Superior temporal gyrus (tissue), 1 donor: ENCODE measurements at regions not wholly inside any gene's neighbourhood (a gene's known extent, or its start where the extent isn't known, plus 50 kb on each side); places are given as distances from the start of the nearest gene placed in this dataset.
"Not testable (repeated sequence)": the region's sequence is repeated elsewhere in the genome, so short reads cannot be mapped to it uniquely, and the experiment has no call there.

Experiments used
- DNase-seq: peaks from one replicate; pipeline ENCODE4 v3.0.0-alpha.2; 2016; ENCODE audit errors: extremely low spot score

DNA sequence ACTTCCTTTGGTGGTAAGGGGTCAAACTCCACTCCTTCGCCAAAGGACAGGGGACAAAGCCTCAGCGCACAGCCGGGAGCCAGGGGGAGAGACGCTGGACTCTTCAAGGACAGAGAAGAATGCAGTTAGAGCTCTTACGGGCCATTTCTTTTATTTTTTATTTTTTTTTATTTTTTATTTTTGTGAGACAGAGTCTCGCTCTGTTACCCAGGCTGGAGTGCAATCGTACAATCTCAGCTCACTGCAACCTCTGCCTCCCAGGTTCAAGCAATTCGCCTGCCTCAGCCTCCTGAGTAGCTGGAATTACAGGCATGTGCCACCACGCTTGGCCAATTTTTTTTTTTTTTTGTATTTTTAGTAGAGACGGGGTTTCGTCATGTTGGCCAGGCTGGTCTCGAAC, 93.2 kb upstream of the RPH3AL start, which contains the start of gene RFLNB:
RFLNB (minus strand) TSS at position 101 of the 400 bp plus-strand sequence.
- not testable (repeated sequence) for DNase-seq

DNA sequence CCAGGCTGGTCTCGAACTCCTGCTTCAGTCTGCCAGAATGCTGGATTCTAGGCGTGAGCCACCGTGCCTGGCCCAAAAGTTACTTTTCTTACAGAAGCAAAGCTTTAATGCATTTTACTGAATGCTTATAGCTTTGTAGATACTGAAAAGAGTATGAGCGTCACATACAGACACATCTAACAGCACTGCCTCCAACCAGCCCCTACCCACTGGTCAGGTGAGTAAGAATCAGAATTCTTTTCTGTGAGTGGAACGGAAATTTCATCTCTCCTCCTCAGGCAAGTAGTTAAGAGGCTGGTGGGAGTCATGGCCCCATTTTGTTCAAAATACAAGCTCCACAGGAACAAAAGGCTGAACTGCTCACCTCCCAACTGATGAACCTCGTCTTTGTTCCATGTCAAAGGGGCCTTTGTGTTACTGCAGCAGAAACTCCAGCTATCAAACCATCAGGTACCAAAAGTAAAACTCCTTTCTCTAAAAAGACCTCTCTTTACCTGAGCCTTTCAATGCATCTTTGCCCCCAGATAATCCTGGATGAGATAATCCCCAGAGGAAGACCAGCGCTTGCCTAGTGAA, 92.4 kb upstream of the RPH3AL start:
- no peak for DNase-seq

DNA sequence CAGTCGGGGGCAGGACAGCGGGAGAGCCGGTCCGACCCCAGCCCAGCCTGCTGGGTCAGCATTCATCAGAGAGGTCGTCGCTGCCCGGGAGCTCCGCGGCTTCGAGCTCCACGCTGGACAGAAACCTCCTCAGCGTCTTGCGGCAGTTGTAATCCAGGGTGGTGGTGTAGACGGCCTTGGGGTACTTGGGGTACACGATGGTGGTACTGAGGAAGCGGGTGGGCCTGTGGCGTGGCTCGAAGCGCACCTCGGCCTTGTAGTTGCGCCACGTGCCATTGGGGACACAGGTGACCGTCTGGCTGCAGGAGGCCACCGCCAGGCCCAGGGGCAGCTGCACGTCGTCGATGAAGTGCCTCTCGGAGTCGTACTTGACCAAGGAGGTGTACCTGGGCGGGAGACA, 90.5 kb upstream of the RPH3AL start:
- no peak for DNase-seq

DNA sequence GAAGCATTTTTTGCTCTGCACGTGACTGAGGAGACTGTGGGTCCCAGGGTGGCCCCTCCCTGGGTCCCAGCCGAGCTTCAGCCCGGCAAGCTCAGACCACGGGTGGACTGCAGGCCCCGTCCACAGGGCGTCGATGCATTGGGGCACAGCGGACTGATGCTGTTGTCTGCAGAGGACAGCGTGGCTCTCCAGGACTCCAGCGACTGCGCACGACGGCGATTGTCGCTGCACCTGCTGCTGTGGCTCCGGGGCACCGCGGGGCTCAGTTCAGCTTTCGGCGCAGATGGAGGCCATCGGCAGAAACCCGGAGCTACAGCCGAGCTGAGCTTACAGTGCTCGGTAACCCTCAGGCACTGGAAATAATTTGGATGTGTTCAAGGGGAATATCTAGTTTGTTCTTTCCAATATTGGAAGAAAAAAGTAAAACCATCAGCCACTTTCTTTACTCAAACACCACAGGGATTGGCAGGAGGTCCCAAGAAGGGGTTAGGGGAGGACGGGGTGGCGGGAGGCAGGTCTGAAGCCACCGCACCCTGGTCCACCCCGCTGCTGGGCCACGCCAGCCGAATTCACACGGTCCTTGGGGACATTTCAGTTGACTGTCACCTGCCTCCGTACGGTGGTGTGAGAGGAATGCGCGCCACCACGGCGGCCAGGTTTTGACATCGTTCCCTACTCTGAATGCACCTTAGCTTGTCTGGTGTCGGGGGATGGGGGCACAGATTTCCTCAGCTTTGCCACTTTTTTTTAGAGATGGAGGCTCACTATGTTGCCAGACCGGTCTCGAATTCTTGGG, 88.7 kb upstream of the RPH3AL start:
- DNase-seq, result no peak

DNA sequence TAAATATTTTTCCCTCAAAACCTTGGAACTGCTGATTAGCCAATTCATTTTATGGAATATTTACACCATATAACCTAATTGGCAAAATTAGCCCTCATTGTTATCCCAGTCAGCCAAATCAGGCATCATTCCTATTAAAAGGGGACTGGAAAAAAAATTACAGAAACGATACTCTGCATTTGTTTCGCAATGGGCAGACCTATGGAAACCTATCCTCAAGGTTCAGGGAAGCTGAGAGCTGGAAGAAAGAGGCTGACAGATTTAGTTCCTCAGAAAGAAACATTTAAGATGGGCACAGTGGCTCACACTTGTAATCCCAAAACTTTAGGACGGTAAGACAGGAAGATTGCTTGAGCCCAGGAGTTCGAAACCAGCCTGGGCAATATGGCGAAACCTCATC, 85.6 kb upstream of the RPH3AL start:
- no peak for DNase-seq

DNA sequence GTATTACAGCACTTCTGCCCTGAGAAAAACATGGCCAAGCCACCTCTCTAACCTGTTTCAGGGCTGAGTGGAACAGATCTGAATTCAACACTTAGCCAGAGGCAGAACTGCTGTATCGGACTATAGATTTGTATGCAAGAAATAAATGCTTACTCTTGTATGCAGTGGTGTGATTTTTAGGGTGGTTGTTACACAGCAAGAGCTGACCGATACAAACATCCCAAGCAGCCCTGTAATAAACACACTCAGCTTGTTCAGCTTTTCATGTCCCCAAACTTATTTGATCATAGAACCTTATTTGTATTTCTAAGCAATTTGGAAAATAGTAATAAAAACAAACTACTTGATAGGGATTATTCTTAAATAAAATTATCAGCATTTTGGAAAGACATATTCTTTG, 84.9 kb upstream of the RPH3AL start:
- DNase-seq, result no peak

DNA sequence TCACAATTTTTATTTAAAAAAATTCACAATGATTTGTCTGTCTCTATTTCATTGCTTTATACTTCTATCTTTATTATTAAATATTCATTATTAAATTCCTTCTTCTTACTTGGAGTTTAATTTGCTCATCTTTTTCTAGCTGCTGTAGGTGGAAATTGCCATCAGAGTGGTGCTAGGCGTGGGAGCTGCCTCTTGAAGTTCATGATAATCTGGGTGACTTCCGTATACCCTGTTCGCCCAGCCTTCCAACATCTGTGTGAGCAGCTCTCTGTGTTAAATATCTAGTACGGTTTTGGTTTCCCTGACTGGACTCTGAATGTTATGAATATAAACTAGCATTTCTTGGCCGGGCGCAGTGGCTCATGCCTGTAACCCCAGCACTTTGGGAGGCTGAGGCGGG, 84.0 kb upstream of the RPH3AL start:
- DNase-seq, result no peak

DNA sequence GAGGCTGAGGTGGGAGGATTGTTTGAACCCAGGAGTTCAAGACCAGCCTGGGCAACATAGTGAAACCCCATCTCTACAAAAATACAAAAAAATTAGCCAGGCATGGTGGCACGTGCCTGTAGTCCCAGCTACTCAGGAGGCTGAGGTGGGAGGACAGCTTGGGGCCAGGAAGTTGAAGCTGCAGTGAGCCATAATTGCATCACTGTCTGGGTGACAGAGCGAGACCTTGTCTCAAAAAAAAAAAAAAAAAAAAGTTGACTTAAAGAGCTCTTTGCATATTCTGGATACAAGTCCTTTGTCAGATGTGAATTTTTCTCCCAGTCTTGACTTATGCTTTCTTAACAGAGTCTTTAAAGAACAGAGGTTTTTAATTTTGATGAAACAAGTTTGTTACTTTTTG, 79.9 kb upstream of the RPH3AL start:
- not testable (repeated sequence) for DNase-seq

DNA sequence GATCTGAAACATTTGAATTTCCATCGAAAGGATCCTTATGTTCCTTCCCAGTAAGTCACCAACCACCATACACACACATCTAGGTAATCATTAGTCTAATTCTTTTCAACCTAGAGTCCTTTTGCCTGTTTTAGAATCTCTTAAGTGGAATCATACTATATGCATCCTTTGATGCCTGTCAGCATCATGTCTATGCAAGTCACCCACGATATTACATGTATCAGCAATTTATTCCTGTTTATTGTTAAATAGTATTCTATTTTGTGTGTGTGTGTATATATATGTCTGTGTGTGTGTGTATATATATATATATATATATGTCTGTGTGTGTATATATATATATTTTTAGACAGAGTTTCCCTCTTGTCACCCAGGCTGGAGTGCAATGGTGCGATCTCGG, 78.9 kb upstream of the RPH3AL start:
- DNase-seq, result no peak

DNA sequence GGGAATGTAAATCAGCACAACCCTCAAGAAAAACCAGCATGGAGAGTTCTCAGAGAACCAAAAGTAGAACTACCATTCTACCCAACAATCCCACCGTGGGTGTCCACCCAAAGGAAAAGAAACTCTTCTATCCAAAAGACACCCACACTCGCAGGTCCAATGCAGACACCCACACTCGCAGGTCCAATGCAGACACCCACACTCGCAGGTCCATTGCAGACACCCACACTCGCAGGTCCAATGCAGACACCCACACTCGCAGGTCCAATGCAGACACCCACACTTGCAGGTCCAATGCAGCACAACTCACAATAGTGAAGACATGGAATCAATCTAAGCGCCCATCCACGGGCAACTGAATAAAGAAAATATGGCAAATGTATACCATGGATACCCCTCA, 77.0 kb upstream of the RPH3AL start:
- DNase-seq, result no peak

DNA sequence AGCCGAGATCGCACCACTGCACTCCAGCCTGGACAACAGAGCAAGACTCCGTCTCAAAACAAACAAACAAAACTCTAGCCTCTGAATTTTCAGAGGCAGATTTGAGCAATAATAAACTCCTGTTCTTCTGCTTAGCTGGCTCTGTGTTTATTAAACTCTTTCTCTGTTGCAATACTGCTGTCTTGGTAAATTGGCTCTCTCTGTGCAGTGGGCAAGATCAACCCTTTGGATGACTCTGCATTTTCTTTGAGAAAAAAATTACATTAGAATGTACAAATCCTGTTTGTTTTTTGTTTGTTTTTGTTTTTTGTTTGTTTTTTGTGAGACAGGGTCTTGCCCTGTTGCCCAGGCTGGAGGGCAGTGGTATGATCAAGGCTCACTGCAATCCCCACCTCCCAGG, 75.8 kb upstream of the RPH3AL start:
- DNase-seq, result no peak

DNA sequence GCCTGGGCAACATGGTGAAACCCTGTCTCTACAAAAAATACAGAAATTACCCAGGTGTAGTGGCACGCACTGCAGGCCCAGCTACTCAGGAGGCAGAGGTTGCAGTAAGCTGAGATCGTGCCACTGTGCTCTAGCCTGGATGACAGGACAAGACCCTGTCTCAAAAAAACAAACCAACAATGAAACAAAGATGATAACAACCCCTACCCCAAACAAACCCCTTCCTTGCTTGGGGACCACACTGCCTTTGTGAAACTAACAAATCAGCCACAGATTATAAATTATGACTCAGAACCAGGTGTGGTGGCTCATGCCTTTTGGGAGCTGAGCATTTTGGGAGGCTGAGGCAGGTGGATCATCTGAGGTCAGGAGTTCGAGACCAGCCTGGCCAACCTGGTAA, 75.3 kb upstream of the RPH3AL start:
- DNase-seq, result no peak

DNA sequence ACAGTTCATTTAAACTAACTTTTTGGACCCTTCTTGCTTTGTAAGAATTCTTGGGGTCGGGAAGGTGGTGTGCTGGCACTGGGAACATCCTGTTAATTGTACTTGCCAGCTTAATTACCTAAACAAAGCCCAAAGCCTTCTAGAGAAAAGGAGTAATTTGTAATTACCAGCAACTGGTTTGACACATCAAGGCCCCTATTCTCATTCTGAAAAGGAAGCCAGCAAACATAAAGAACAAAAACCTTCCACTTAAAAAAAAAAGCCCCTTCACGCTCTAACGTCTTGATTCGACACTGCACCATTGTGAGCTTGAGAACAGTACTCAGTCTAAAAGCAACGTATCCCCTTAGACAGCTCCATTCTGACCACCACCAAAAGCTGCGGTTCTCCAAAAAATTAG, 74.7 kb upstream of the RPH3AL start:
- DNase-seq, result no peak

DNA sequence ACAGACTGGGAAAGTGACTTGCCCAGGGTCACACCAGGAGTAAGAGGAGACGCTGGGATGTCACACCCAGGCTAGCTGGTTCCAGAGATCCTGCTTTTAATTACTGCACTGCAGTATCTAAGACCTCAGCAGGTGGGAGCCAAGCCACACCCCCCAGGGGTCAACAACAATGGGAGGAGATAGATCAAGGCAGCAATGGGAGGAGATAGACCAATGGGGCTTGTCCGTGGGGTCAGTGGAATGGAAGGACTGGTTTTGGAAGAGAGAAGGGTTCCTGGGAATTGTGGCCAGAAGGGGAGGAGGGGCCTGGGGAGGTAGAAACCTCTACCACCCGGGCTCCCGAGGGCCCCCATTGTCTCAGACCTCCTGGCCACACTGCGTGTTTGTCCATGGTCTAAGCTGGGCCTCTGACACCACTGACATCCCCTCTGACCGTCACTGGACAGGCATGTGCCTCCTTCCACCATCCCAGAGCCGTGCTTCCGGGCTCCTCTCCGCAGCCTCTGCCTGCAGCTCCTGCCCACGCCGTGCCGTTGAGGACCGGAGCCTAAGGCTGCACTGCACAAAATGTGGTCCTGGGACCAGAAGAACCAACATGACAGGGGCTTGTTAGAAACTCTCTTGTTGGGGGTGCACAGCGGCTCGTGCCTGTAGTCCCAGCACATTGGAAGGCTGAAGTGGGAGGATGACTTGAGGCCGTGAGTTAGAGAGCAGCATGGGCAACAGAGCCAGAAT, 69.8 kb upstream of the RPH3AL start:
- DNase-seq, result no peak

DNA sequence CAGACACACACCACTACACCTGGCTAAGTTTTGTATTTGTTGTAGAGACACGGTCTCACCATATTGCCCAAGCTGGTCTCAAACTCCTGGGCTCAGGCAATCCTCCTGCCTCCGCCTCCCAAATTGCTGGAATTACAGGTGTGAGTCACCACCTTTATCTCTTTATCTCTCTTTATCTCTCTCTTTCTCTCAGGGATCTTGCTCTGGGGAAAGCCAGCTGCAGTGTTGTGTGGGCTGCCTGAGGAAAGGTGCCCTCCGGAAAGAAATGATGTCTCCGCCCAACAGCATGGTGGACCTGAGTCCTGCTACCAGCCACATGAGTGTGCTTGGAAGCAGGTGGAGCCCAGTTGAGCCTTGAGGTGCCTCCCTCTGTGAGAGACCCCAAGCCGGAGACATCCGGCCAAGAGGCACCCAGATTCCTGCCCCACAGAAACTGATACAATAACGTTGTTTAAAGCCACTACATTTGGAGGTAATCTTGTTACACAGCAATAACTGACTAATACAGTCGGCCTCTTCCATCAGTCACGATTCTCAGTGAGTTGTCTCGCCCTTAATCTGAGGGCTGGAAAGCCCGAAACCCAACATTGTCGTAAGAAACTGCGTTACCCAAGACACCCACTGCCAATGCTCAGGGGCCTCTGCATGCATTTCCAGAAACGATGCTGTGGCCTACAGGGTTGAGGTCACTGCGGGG, 68.0 kb upstream of the RPH3AL start:
- DNase-seq, result no peak

DNA sequence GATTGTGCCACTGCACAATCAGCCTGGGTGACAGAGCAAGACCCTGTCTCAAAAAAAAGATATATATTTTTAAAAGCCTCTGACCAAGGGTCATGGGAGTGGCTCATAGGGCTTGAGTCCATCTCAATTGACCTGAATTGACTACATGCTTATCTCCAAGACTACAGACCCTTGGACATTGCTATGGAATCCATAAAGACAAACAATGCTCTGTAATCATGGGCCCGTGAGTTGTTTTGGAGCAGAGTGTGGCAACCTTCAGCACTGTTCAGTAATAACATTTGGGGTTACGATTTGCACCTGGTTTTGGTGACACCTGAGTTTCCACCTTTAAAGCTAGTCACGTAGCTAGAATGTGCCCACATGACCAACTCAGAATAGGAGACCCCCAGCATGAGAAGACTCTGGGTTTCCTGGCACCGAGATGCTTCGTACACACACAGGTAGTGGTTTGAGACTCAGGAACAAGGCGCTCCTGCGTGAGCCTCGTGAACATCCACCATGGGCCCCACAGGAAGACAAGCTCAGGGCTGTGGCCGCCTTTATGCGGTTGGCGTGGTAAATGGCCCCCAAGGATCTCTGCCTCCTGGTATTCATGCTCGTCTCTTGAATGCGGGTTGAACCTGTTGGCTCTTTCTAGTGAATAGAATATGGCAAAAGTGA, 66.6 kb upstream of the RPH3AL start:
- no peak for DNase-seq

DNA sequence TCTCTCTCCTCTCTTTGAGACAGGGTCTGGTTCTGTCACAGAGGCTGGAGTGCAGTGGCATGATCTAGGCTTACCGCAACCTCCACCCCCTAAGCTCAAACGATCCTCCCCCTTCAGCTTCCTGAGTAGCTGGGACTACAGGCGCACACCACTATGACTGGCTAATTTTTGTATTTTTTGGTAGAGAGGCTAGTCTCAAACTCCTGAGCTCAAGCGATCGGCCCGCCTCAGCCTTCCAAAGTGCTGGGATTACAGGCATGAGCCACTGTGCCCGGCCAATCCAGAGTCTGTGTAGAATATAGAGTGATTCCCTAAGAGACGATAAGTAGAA, 65.8 kb upstream of the RPH3AL start:
- DNase-seq, result no peak

DNA sequence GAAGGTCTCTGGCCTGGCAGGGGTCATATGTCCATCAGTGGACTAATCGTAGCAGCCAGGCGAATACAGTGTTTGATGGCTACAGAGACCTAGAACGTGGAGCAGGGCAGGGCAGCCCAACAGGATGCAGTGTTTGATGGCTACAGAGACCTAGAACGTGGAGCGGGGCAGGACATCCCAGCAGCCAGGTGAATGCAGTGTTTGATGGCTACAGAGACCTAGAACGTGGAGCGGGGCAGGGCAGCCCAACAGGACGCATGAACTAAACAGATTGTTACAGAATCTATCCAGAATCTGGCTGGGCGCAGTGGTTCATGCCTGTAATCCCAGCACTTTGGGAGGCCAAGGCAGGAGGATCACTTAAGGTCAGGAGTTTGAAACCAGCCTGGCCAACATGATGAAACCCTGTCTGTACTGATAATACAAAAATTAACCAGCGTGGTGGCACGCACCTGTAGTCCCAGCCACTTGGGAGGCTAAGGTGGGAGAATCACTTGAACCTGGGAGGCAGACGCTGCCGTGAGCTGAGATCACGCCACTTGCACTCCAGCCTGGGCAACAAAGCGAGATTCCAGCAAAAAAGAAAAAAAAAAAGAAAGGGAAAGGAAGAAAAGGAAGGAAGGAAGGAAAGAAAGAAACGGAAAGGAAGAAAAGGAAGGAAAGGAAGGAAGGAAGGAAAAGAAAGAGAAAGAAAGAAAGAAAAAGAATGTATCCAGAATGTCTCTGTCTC, 65.2 kb upstream of the RPH3AL start:
- DNase-seq, result no peak

DNA sequence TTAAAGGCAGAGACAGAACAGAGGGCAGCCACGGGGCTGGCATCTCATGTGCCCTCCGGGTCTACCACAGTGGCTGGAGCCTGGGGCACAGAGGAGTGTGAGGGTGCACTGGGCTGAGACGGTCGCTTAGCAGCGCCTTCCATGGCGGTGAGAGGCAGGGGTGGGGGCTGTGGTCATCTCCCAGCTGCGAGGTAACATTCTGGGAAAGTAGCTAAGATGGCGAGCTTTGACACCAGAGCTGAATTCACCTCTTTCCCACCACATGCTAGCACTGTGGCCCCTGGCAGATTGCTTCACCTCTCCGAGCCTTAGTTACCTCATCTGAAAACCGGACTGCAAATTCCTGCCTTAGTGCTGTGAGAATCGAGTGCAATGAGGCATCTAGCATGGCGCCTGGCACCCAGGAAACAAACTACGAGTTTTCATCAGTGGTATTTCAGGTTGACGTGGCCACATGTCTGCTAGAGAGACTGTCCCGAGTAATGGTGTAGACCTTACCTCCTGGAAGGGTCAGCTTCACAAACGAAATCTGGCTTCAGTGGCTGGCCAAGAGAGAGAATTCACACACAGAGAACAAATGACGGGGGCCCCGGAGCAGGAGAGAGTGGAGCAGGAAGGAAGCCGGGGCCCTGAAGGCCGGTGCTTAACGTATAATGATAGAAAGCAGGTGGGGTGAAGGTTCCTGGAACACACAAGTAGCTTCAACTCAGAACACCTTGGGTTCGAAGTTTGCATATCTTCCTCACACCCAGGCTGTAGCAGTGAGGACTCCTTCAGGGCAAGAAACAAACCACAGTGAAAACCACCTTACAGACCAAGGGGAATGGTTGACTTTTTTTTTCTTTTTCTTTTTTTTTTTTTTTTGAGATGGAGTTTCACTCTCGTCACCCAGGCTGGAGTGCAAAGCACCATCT, 63.9 kb upstream of the RPH3AL start:
- no peak for DNase-seq

DNA sequence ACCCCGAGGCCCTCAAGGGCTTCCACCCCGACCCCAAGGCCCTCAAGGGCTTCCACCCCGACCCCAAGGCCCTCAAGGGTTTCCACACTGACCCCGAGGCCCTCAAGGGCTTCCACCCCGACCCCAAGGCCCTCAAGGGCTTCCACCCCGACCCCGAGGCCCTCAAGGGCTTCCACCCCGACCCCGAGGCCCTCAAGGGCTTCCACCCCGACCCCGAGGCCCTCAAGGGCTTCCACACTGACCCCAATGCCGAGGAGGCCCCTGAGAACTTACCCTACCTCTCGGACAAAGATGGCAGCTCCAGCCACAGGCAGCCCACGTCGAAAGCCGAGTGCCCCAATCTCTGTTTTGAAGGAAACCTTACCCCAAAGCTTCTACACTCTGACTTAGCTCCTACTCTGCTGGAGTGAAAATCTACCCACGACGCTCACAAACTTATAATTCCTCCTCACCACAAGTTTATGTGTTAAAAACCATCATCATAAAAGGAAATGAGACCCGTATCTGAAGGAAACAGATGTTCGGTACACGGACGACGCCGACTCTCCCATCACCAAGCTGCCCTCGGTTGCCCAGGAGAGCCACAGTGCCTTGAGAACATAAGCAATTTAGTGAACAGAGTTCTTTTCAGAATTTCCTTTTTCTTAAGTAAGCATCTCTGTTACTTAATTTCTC, 61.2 kb upstream of the RPH3AL start:
- no peak for DNase-seq
